ENCODE measurements at regions not wholly inside any gene's neighbourhood (a gene's known extent, or its start where the extent isn't known, plus 50 kb on each side); places are given as distances from the start of the nearest gene placed in this dataset.

DNA sequence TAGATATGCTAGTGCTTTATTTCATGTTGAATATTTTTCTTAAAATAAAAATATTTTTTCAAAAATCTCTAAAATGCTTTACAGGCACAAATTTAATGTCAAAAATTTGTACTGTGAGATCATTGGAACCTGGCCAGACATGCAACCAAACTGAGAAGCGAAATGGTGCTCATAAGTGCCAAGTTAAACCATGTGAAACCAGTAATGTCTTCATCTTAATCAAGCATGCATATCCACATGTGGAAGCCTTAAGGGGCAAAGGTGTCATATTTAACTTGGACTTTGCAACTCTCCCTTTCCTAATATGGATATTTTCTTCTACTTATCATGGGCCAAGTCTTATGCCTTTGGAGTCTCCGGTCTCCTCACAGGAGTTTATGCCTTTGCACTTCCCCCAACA is 208.9 kb upstream of the COL8A1 start:
- intact Hi-C loops (cut with micrococcal nuclease; ENCODE audit: unreplicated experiment) = no loop called here
- Histone ChIP-seq H3K9me3 (ENCODE audit: low read depth, low read length, poor library complexity, severe bottlenecking) (no peaks in the 10 kb centered on the region), H3K4me1 (ENCODE audit: insufficient read depth, low read length, poor library complexity, severe bottlenecking) (no peaks in the 10 kb centered on the region), H3K27ac (ENCODE audit: low read depth, low read length, poor library complexity, severe bottlenecking) (no peak overlapping the region), H3K36me3 (ENCODE audit: insufficient read depth, low read length, poor library complexity, severe bottlenecking) (no peaks in the 10 kb centered on the region), H3K4me3 (ENCODE audit: low read depth, low read length, poor library complexity, severe bottlenecking) (no peak overlapping the region), H3K27me3 (replicated peaks; ENCODE audit: insufficient read depth, low read depth, low read length, poor library complexity) (no peaks in the 10 kb centered on the region)
- POLR2A ChIA-PET (ENCODE audit: low non-redundant PET) = no interaction called here
- TF ChIP-seq, protein P1, sequence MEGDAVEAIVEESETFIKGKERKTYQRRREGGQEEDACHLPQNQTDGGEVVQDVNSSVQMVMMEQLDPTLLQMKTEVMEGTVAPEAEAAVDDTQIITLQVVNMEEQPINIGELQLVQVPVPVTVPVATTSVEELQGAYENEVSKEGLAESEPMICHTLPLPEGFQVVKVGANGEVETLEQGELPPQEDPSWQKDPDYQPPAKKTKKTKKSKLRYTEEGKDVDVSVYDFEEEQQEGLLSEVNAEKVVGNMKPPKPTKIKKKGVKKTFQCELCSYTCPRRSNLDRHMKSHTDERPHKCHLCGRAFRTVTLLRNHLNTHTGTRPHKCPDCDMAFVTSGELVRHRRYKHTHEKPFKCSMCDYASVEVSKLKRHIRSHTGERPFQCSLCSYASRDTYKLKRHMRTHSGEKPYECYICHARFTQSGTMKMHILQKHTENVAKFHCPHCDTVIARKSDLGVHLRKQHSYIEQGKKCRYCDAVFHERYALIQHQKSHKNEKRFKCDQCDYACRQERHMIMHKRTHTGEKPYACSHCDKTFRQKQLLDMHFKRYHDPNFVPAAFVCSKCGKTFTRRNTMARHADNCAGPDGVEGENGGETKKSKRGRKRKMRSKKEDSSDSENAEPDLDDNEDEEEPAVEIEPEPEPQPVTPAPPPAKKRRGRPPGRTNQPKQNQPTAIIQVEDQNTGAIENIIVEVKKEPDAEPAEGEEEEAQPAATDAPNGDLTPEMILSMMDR (conservative IDR thresholded peaks at IDR 0.05; ENCODE audit: low read depth, low read length) = no peak
- TF ChIP-seq EZH2 (IDR thresholded peaks at IDR 0.05; ENCODE audit: borderline replicate concordance, low read depth, low read length, poor library complexity, severe bottlenecking) = no peak
- CTCF ChIA-PET = no interaction called here
- DNase-seq (ENCODE audit: low spot score) = no peak
- no TSS peak for BruUV-seq (replicated peaks)

DNA sequence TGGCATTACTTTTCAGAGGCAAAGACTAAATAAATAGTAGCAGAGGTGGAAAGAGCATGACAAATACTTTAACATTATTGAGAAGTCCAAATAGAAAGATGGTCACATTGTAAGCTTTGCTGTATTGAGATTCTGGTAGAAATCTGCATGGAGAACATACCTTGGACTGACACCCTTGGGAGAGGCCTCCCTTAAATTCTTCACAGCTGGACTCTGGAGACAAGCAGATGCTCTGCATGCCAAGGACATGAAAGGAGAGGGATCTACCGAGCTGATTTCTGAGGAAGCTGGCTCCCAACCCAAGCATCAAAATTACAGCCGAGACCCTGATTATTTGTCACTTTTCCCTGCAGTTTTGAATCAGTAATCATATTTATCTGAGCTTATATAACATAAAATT is 212.5 kb upstream of the COL8A1 start:
- no peak for DNase-seq (ENCODE audit: low spot score)
- Histone ChIP-seq H3K36me3 (ENCODE audit: insufficient read depth, low read length, poor library complexity, severe bottlenecking) (no peaks in the 10 kb centered on the region), H3K27me3 (replicated peaks; ENCODE audit: insufficient read depth, low read depth, low read length, poor library complexity) (no peaks in the 10 kb centered on the region), H3K9me3 (ENCODE audit: low read depth, low read length, poor library complexity, severe bottlenecking) (no peaks in the 10 kb centered on the region), H3K4me3 (ENCODE audit: low read depth, low read length, poor library complexity, severe bottlenecking) (no peak overlapping the region), H3K4me1 (ENCODE audit: insufficient read depth, low read length, poor library complexity, severe bottlenecking) (no peaks in the 10 kb centered on the region), H3K27ac (ENCODE audit: low read depth, low read length, poor library complexity, severe bottlenecking) (no peak overlapping the region)
- BruUV-seq (replicated peaks) = no TSS peak
- TF ChIP-seq EZH2 (IDR thresholded peaks at IDR 0.05; ENCODE audit: borderline replicate concordance, low read depth, low read length, poor library complexity, severe bottlenecking) = no peak
- TF ChIP-seq, protein P1 (conservative IDR thresholded peaks at IDR 0.05; ENCODE audit: low read depth, low read length) = no peak
- ChIA-PET CTCF (no interaction called here), POLR2A (ENCODE audit: low non-redundant PET) (no interaction called here)
- intact Hi-C loops (cut with micrococcal nuclease; ENCODE audit: unreplicated experiment) = no loop called here

DNA sequence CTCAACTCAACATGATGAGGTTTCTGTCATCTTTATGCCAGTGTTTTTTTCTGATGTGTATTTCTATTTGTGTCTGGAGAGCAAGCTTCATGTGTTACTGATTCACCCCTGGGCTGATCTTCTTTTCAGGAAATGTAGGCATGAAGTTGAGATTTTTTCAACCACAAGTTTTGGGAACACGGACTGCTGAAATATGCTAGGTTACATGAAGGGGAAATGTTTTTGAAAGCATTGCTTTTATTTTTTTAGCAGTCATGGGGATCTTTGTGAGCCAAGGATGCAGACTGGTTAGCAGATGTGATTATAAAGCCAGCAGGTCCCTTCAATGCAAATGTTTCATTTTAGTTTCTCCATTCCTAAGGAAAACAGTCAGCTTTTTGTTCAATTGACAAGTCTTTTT is 219.3 kb upstream of the COL8A1 start:
- POLR2A ChIA-PET (ENCODE audit: low non-redundant PET) = no interaction called here
- H3K4me1 ChIP-seq (ENCODE audit: insufficient read depth, low read length, poor library complexity, severe bottlenecking) = no peaks in the 10 kb centered on the region
- CTCF ChIA-PET = no interaction called here
- TF ChIP-seq, protein P1 (conservative IDR thresholded peaks at IDR 0.05; ENCODE audit: low read depth, low read length) = no peak
- TF ChIP-seq EZH2 (IDR thresholded peaks at IDR 0.05; ENCODE audit: borderline replicate concordance, low read depth, low read length, poor library complexity, severe bottlenecking) = no peak
- no peak for DNase-seq (ENCODE audit: low spot score)
- no TSS peak for BruUV-seq (replicated peaks)
- no peaks in the 10 kb centered on the region for H3K36me3 ChIP-seq (ENCODE audit: insufficient read depth, low read length, poor library complexity, severe bottlenecking)
- no peak overlapping the region for H3K4me3 ChIP-seq (ENCODE audit: low read depth, low read length, poor library complexity, severe bottlenecking)
- no peak overlapping the region for H3K27ac ChIP-seq (ENCODE audit: low read depth, low read length, poor library complexity, severe bottlenecking)
- H3K9me3 ChIP-seq (ENCODE audit: low read depth, low read length, poor library complexity, severe bottlenecking) = no peaks in the 10 kb centered on the region
- intact Hi-C loops (cut with micrococcal nuclease; ENCODE audit: unreplicated experiment) = no loop called here
- H3K27me3 ChIP-seq (replicated peaks; ENCODE audit: insufficient read depth, low read depth, low read length, poor library complexity) = no peaks in the 10 kb centered on the region
